Neural progenitor cell (in vitro differentiated cells): ENCODE measurements at regions not wholly inside any gene's neighbourhood (a gene's known extent, or its start where the extent isn't known, plus 50 kb on each side); places are given as distances from the start of the nearest gene placed in this dataset.

Experiments used
- CTCF ChIP-seq: fragments of 200-600 bp; sonication (generic); IDR thresholded peaks from 2 replicates; pipeline ENCODE4 v1.5.1; 2017; ENCODE audit warnings: antibody characterized with exemption, mild to moderate bottlenecking
- EZH2 ChIP-seq: fragments of 200-600 bp; sonication (generic); IDR thresholded peaks from 2 replicates; pipeline ENCODE4 v1.6.1; 2017; ENCODE audit warnings: antibody characterized with exemption, mild to moderate bottlenecking, moderate library complexity
- EZH2phosphoT487 ChIP-seq: fragments of 200-600 bp; sonication (generic); IDR thresholded peaks from 2 replicates; pipeline ENCODE4 v1.6.1; 2017; ENCODE audit warnings: antibody characterized with exemption

DNA sequence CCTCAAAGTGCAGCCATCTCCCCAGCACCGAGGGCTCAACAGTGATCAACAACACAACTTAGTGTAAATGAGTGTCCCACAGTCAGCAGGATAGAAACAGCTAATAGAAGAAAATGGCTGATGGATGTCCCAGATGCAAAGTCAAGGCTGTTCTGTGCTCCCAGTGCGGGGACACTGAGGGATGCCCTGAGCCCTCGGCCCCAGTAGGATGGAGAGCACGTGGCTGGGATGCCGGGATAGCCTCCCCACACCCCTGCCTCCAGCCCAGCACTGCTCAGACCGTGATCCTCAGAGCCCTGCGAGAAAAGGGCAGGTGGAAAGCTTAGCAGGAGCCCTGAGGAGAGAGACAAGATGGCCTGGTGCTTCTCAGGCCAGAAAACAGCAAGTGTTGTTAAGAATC, 243.9 kb upstream of the TCERG1L start:
- TF ChIP-seq CTCF (no peak), EZH2 (no peak), EZH2phosphoT487 (no peak)
